CD14-positive monocyte (primary cell): ENCODE measurements at regions not wholly inside any gene's neighbourhood (a gene's known extent, or its start where the extent isn't known, plus 50 kb on each side); places are given as distances from the start of the nearest gene placed in this dataset.

ENCODE experiments used
- DNase-seq, 3 donors: peaks; one replicate each; pipeline ENCODE4 v3.0.0-alpha.2; 2011 to 2022
- H2AFZ ChIP-seq: 2 replicates; pipeline ENCODE4 v1.6.0; 2012; ENCODE audit warnings: mild to moderate bottlenecking, low read depth, low read length, inconsistent platforms; ENCODE audit not compliant: insufficient read depth, poor library complexity, severe bottlenecking
- H3K27ac ChIP-seq, 2 donors: 1 replicate in 1 of 2; 2 replicates in 1 of 2; pipeline ENCODE4 v1.5.1; 2012 to 2013; ENCODE audit warnings: low read length in 2 of 2, control low read depth in 1 of 2, inconsistent platforms in 1 of 2, low read depth in 1 of 2, mild to moderate bottlenecking in 1 of 2
- H3K27me3 ChIP-seq, 2 donors: one replicate each; pipeline versions ENCODE4 v1.6.0 to v1.6.1; 2011 to 2013; ENCODE audit warnings: low read length in 2 of 2; ENCODE audit not compliant: control insufficient read depth in 2 of 2, insufficient read depth in 2 of 2
- H3K36me3 ChIP-seq, 2 donors: replicated peaks in 1 of 2; 1 replicate in 1 of 2; 2 replicates in 1 of 2; pipeline versions ENCODE4 v1.5.1 to v1.6.1; 2012 to 2013; ENCODE audit warnings: low read length in 2 of 2, control low read depth in 1 of 2, inconsistent platforms in 1 of 2, mild to moderate bottlenecking in 1 of 2; ENCODE audit not compliant: insufficient read depth in 2 of 2, control insufficient read depth in 1 of 2
- H3K4me1 ChIP-seq, 2 donors: 1 replicate in 1 of 2; 2 replicates in 1 of 2; pipeline versions ENCODE4 v1.5.1 to v1.6.1; 2012 to 2013; ENCODE audit warnings: low read length in 2 of 2, control low read depth in 1 of 2, inconsistent platforms in 1 of 2, mild to moderate bottlenecking in 1 of 2, moderate library complexity in 1 of 2; ENCODE audit not compliant: insufficient read depth in 2 of 2, control insufficient read depth in 1 of 2
- H3K4me2 ChIP-seq: replicated peaks from 2 replicates; pipeline ENCODE3; 2012; ENCODE audit warnings: low read length, moderate library complexity, mild to moderate bottlenecking; ENCODE audit not compliant: poor library complexity, severe bottlenecking; ENCODE audit errors: extremely low read depth
- H3K4me3 ChIP-seq, 3 experiments: fragments of 200-600 bp in 1 of 3; sonication (generic) in 1 of 3; replicated peaks in 1 of 3; 1 replicate in 2 of 3; 2 replicates in 1 of 3; pipeline ENCODE4 v1.5.1; 2011 to 2013; ENCODE audit warnings: low read length in 3 of 3, mild to moderate bottlenecking in 3 of 3, control low read depth in 2 of 3, low read depth in 2 of 3, inconsistent platforms in 1 of 3, moderate library complexity in 1 of 3
- H3K79me2 ChIP-seq: 2 replicates; pipeline ENCODE4 v1.6.0; 2012; ENCODE audit warnings: mild to moderate bottlenecking, control low read depth, inconsistent platforms, low read length, moderate library complexity; ENCODE audit not compliant: insufficient read depth
- H3K9ac ChIP-seq: 2 replicates; pipeline ENCODE4 v1.6.0; 2017; ENCODE audit warnings: low read length, mild to moderate bottlenecking; ENCODE audit not compliant: insufficient read depth, poor library complexity, severe bottlenecking
- H3K9me3 ChIP-seq, 2 donors: replicated peaks in 1 of 2; 1 replicate in 1 of 2; 2 replicates in 1 of 2; pipeline versions ENCODE4 v1.5.1 to v1.6.1; 2012 to 2013; ENCODE audit warnings: low read length in 2 of 2, control low read depth in 1 of 2; ENCODE audit not compliant: control insufficient read depth in 1 of 2, insufficient read depth in 1 of 2
- H4K20me1 ChIP-seq: 2 replicates; pipeline ENCODE4 v1.6.0; 2012; ENCODE audit warnings: mild to moderate bottlenecking, low read length, control low read depth, moderate library complexity; ENCODE audit not compliant: insufficient read depth
- H3K27ac Mint-ChIP-seq, 7 donors: one replicate each; pipeline ENCODE4 v1.8.0; 2020; ENCODE audit warnings: mild to moderate bottlenecking in 7 of 7, mixed read lengths in 7 of 7, moderate library complexity in 6 of 7, inconsistent platforms in 2 of 7
- H3K27me3 Mint-ChIP-seq, 3 donors: one replicate each; pipeline ENCODE4 v1.8.0; 2021 to 2022; ENCODE audit warnings: low read depth in 3 of 3, mild to moderate bottlenecking in 3 of 3, mixed read lengths in 3 of 3, moderate library complexity in 3 of 3, inconsistent platforms in 1 of 3
- H3K36me3 Mint-ChIP-seq, 2 donors: one replicate each; pipeline ENCODE4 v1.8.0; 2020; ENCODE audit warnings: mixed read lengths in 2 of 2, inconsistent platforms in 1 of 2, mild to moderate bottlenecking in 1 of 2
- H3K4me1 Mint-ChIP-seq: one replicate; pipeline ENCODE4 v1.8.0; 2020; ENCODE audit warnings: mild to moderate bottlenecking, mixed read lengths
- H3K4me3 Mint-ChIP-seq, 2 donors: one replicate each; pipeline ENCODE4 v1.8.0; 2020; ENCODE audit warnings: mild to moderate bottlenecking in 2 of 2, mixed read lengths in 2 of 2, moderate library complexity in 1 of 2
- H3K9me3 Mint-ChIP-seq, 7 donors: one replicate each; pipeline ENCODE4 v1.8.0; 2020 to 2022; ENCODE audit warnings: mixed read lengths in 7 of 7, mild to moderate bottlenecking in 6 of 7, moderate library complexity in 6 of 7, inconsistent platforms in 2 of 7
- WGBS: methylation state at CpG from one replicate; pipeline ENCODE4 v1.1.5; 2013; ENCODE audit warnings: missing lambda C conversion rate; ENCODE audit not compliant: insufficient coverage; 5-methylcytosine and 5-hydroxymethylcytosine counted together
- intact Hi-C, 2 donors: fragments of 100-400 bp; cut with micrococcal nuclease; formaldehyde crosslinking; loops; one replicate each; pipeline versions ENCODE4 v1.15.0 to v1.15.1; 2023
- TF ChIP-seq, protein P1 (sequence below): fragments of 200-600 bp; IDR thresholded peaks from one replicate; pipeline ENCODE4 v1.8.0; 2022; ENCODE audit warnings: antibody characterized with exemption, mild to moderate bottlenecking

- H3K36me3 Mint-ChIP-seq, result no peaks in the 10 kb centered on the region
- intact Hi-C loops, result no loop called here
- peaks cover 0 to 9% (median 6%) of the 10 kb centered on the region in 3 donors for H3K27me3 Mint-ChIP-seq
- Histone ChIP-seq H3K4me1 (no peaks in the 10 kb centered on the region), H3K79me2 (no peaks in the 10 kb centered on the region), H3K4me3 (no peak overlapping the region), H3K4me2 (no peak overlapping the region), H4K20me1 (no peaks in the 10 kb centered on the region), H2AFZ (no peak overlapping the region), H3K27ac (no peak overlapping the region), H3K27me3 (no peaks in the 10 kb centered on the region), H3K9ac (no peak overlapping the region), H3K36me3 (no peaks in the 10 kb centered on the region), H3K9me3 (no peaks in the 10 kb centered on the region)
- 93% methylated on average over 7 of the region's 8 CpGs for WGBS
- no peaks in the 10 kb centered on the region for H3K4me1 Mint-ChIP-seq
- no peak for DNase-seq
- H3K4me3 Mint-ChIP-seq, result no peak overlapping the region
- no peaks in the 10 kb centered on the region for H3K9me3 Mint-ChIP-seq
- no peak overlapping the region for H3K27ac Mint-ChIP-seq
- TF ChIP-seq, protein P1, sequence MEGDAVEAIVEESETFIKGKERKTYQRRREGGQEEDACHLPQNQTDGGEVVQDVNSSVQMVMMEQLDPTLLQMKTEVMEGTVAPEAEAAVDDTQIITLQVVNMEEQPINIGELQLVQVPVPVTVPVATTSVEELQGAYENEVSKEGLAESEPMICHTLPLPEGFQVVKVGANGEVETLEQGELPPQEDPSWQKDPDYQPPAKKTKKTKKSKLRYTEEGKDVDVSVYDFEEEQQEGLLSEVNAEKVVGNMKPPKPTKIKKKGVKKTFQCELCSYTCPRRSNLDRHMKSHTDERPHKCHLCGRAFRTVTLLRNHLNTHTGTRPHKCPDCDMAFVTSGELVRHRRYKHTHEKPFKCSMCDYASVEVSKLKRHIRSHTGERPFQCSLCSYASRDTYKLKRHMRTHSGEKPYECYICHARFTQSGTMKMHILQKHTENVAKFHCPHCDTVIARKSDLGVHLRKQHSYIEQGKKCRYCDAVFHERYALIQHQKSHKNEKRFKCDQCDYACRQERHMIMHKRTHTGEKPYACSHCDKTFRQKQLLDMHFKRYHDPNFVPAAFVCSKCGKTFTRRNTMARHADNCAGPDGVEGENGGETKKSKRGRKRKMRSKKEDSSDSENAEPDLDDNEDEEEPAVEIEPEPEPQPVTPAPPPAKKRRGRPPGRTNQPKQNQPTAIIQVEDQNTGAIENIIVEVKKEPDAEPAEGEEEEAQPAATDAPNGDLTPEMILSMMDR, result no peak
These were observed 95.9 kb upstream of the ANKRD34C start for GRCh38 chr15:79186616-79187015.

- H3K4me1 Mint-ChIP-seq, result no peaks in the 10 kb centered on the region
- Histone ChIP-seq H3K27me3 (no peaks in the 10 kb centered on the region), H2AFZ (no peak overlapping the region), H3K4me1 (no peaks in the 10 kb centered on the region), H3K79me2 (no peaks in the 10 kb centered on the region), H3K36me3 (no peaks in the 10 kb centered on the region), H4K20me1 (no peaks in the 10 kb centered on the region), H3K9ac (no peak overlapping the region), H3K4me2 (no peak overlapping the region), H3K4me3 (no peak overlapping the region), H3K9me3 (no peaks in the 10 kb centered on the region), H3K27ac (no peak overlapping the region)
- TF ChIP-seq, protein P1, result no peak
- H3K27ac Mint-ChIP-seq, result no peak overlapping the region
- intact Hi-C loops, result no loop called here
- peaks cover 0 to 9% (median 3%) of the 10 kb centered on the region in 3 donors for H3K27me3 Mint-ChIP-seq
- H3K36me3 Mint-ChIP-seq, result no peaks in the 10 kb centered on the region
- H3K9me3 Mint-ChIP-seq, result no peaks in the 10 kb centered on the region
- no peak for DNase-seq
- WGBS, result 80% methylated on average over 7 of the region's 7 CpGs
- H3K4me3 Mint-ChIP-seq, result no peak overlapping the region
These were observed 94.6 kb upstream of the RASGRF1 start for GRCh38 chr15:79185199-79185598.
